Testis (tissue), 2 donors: ENCODE measurements at regions not wholly inside any gene's neighbourhood (a gene's known extent, or its start where the extent isn't known, plus 50 kb on each side); places are given as distances from the start of the nearest gene placed in this dataset.

ENCODE experiments used
- DNase-seq: peaks from one replicate; pipeline ENCODE4 v3.0.0-alpha.2; 2019
- H3K27ac ChIP-seq, 2 donors: fragments of 200-600 bp; sonication (generic); one replicate each; pipeline ENCODE4 v1.5.1; 2019
- H3K27me3 ChIP-seq: fragments of 200-600 bp; sonication (generic); one replicate; pipeline ENCODE4 v1.5.1; 2019
- H3K36me3 ChIP-seq: fragments of 200-600 bp; sonication (generic); one replicate; pipeline ENCODE4 v1.5.1; 2017; ENCODE audit warnings: low read depth; ENCODE audit errors: missing control alignments
- H3K4me1 ChIP-seq: fragments of 200-600 bp; sonication (generic); one replicate; pipeline ENCODE4 v1.5.1; 2019
- H3K4me3 ChIP-seq, 2 donors: fragments of 200-600 bp; sonication (generic); one replicate each; pipeline ENCODE4 v1.5.1; 2017 to 2019
- H3K9me3 ChIP-seq: fragments of 200-600 bp; sonication (generic); one replicate; pipeline ENCODE4 v1.5.1; 2017
- CTCF ChIP-seq, 3 experiments: fragments of 450-650 bp in 2 of 3; fragments of 200-600 bp in 1 of 3; sonication (generic) in 1 of 3; IDR thresholded peaks; one replicate each; pipeline ENCODE4 v1.5.1; 2016 to 2019; ENCODE audit warnings: antibody characterized with exemption in 3 of 3, mild to moderate bottlenecking in 2 of 3, moderate library complexity in 1 of 3
- POLR2A ChIP-seq: fragments of 450-650 bp; IDR thresholded peaks from one replicate; pipeline ENCODE4 v1.6.1; 2017; ENCODE audit warnings: antibody characterized with exemption, mild to moderate bottlenecking, moderate library complexity
- WGBS, 2 donors: methylation state at CpG; one replicate each; pipeline ENCODE4 v1.1.5; 2018; 5-methylcytosine and 5-hydroxymethylcytosine counted together
- intact Hi-C: fragments of 100-400 bp; cut with DNase I; formaldehyde crosslinking; loops from one replicate; pipeline ENCODE4 v1.15.1; 2023; ENCODE audit warnings: low total_unique reads

- intact Hi-C loops = no loop called here
Measured at GRCh38 chr3:124516333-124516732, 213.9 kb upstream of the UMPS start.

GRCh38 chr3:124517306-124517705 is 212.9 kb upstream of the UMPS start:
- TF ChIP-seq CTCF (IDR thresholded peaks at IDR 0.05) = no peak
- no peak for TF ChIP-seq POLR2A
- no peak overlapping the region for H3K27ac ChIP-seq
- DNase-seq = no peak
- H3K36me3 ChIP-seq = no peaks in the 10 kb centered on the region
- H3K27me3 ChIP-seq = no peaks in the 10 kb centered on the region
- peaks cover 19% of the 10 kb centered on the region for H3K4me1 ChIP-seq
- no peaks in the 10 kb centered on the region for H3K9me3 ChIP-seq
- intact Hi-C loops = no loop called here
- H3K4me3 ChIP-seq = no peak overlapping the region
- WGBS, 2 donors = 75 to 76% methylated on average over 2 of the region's 2 CpGs

More at GRCh38 chr3:124516333-124516732, 213.9 kb upstream of the UMPS start:
- Histone ChIP-seq H3K36me3 (no peaks in the 10 kb centered on the region), H3K27me3 (no peaks in the 10 kb centered on the region), H3K9me3 (no peaks in the 10 kb centered on the region), H3K4me3 (no peak overlapping the region), H3K27ac (no peak overlapping the region), H3K4me1 (peaks cover 29% of the 10 kb centered on the region)
- TF ChIP-seq POLR2A = no peak
- TF ChIP-seq CTCF (IDR thresholded peaks at IDR 0.05) = no peak
- WGBS, 2 donors = 86 to 88% methylated on average over 1 of the region's 1 CpG
- DNase-seq = no peak

GRCh38 chr3:124518350-124518749 is 211.9 kb upstream of the UMPS start:
- Histone ChIP-seq H3K4me1 (peaks cover 12% of the 10 kb centered on the region), H3K4me3 (no peak overlapping the region), H3K36me3 (no peaks in the 10 kb centered on the region), H3K27me3 (no peaks in the 10 kb centered on the region), H3K9me3 (no peaks in the 10 kb centered on the region), H3K27ac (no peak overlapping the region)
- no peak for TF ChIP-seq CTCF (IDR thresholded peaks at IDR 0.05)
- TF ChIP-seq POLR2A = no peak
- DNase-seq = no peak
- intact Hi-C loops = no loop called here
- WGBS, 2 donors = 93 to 100% methylated on average over 4 to 11 of the region's 11 CpGs

- H3K9me3 ChIP-seq = no peaks in the 10 kb centered on the region
- no peaks in the 10 kb centered on the region for H3K36me3 ChIP-seq
- 98% methylated on average over 7 of the region's 7 CpGs for WGBS, 2 donors
- DNase-seq = no peak
- TF ChIP-seq POLR2A (no peak), CTCF (IDR thresholded peaks at IDR 0.05) (no peak)
- no peaks in the 10 kb centered on the region for H3K4me1 ChIP-seq
- H3K27me3 ChIP-seq = no peaks in the 10 kb centered on the region
- H3K4me3 ChIP-seq = no peak overlapping the region
- intact Hi-C loops = no loop called here
- H3K27ac ChIP-seq = no peak overlapping the region
Measured at GRCh38 chr3:124519591-124520194, 210.6 kb upstream of the UMPS start.

GRCh38 chr3:124520970-124521369 is 209.3 kb upstream of the UMPS start:
- Histone ChIP-seq H3K9me3 (no peaks in the 10 kb centered on the region), H3K4me3 (no peak overlapping the region), H3K36me3 (no peaks in the 10 kb centered on the region), H3K27ac (no peak overlapping the region), H3K4me1 (no peaks in the 10 kb centered on the region), H3K27me3 (no peaks in the 10 kb centered on the region)
- no peak for DNase-seq
- WGBS, 2 donors = 75 to 88% methylated on average over 5 of the region's 5 CpGs
- intact Hi-C loops = no loop called here
- TF ChIP-seq POLR2A (no peak), CTCF (IDR thresholded peaks at IDR 0.05) (no peak)
